ENCODE measurements at regions not wholly inside any gene's neighbourhood (a gene's known extent, or its start where the extent isn't known, plus 50 kb on each side); places are given as distances from the start of the nearest gene placed in this dataset.

- no peak for DNase-seq (ENCODE audit: low read depth, low spot score)
Measured at GRCh38 chr4:122536001-122536400, 79.5 kb upstream of the IL2 start.

GRCh38 chr4:122534776-122535175, 78.3 kb upstream of the IL2 start:
- CTCF ChIA-PET: no interaction called here

More at GRCh38 chr4:122536001-122536400, 79.5 kb upstream of the IL2 start:
- CTCF ChIA-PET: no interaction called here
- TF ChIP-seq, protein P1, sequence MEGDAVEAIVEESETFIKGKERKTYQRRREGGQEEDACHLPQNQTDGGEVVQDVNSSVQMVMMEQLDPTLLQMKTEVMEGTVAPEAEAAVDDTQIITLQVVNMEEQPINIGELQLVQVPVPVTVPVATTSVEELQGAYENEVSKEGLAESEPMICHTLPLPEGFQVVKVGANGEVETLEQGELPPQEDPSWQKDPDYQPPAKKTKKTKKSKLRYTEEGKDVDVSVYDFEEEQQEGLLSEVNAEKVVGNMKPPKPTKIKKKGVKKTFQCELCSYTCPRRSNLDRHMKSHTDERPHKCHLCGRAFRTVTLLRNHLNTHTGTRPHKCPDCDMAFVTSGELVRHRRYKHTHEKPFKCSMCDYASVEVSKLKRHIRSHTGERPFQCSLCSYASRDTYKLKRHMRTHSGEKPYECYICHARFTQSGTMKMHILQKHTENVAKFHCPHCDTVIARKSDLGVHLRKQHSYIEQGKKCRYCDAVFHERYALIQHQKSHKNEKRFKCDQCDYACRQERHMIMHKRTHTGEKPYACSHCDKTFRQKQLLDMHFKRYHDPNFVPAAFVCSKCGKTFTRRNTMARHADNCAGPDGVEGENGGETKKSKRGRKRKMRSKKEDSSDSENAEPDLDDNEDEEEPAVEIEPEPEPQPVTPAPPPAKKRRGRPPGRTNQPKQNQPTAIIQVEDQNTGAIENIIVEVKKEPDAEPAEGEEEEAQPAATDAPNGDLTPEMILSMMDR (IDR thresholded peaks at IDR 0.05; ENCODE audit: low read depth, low read length): no peak
- Histone ChIP-seq H3K27ac (ENCODE audit: low read depth, low read length) (no peak overlapping the region), H3K9me3 (ENCODE audit: control insufficient read depth, insufficient read depth, low read length) (no peaks in the 10 kb centered on the region), H3K4me3 (ENCODE audit: low read depth, low read length) (no peak overlapping the region), H3K27me3 (ENCODE audit: control insufficient read depth, insufficient read depth, low read length) (no peaks in the 10 kb centered on the region)
- POLR2A ChIA-PET: no interaction called here

GRCh38 chr4:122533841-122534240, 77.3 kb upstream of the IL2 start:
- Histone ChIP-seq H3K9me3 (ENCODE audit: control insufficient read depth, insufficient read depth, low read length) (no peaks in the 10 kb centered on the region), H3K27ac (ENCODE audit: low read depth, low read length) (no peak overlapping the region), H3K4me3 (ENCODE audit: low read depth, low read length) (no peak overlapping the region), H3K27me3 (ENCODE audit: control insufficient read depth, insufficient read depth, low read length) (no peaks in the 10 kb centered on the region)
- no peak for DNase-seq (ENCODE audit: low read depth, low spot score)
- POLR2A ChIA-PET: no interaction called here
- CTCF ChIA-PET: no interaction called here
- TF ChIP-seq, protein P1 (IDR thresholded peaks at IDR 0.05; ENCODE audit: low read depth, low read length): no peak

More at GRCh38 chr4:122534776-122535175, 78.3 kb upstream of the IL2 start:
- H3K9me3 ChIP-seq (ENCODE audit: control insufficient read depth, insufficient read depth, low read length): no peaks in the 10 kb centered on the region
- no peaks in the 10 kb centered on the region for H3K27me3 ChIP-seq (ENCODE audit: control insufficient read depth, insufficient read depth, low read length)
- no peak for DNase-seq (ENCODE audit: low read depth, low spot score)
- POLR2A ChIA-PET: no interaction called here
- no peak overlapping the region for H3K27ac ChIP-seq (ENCODE audit: low read depth, low read length)
- TF ChIP-seq, protein P1 (IDR thresholded peaks at IDR 0.05; ENCODE audit: low read depth, low read length): no peak
- H3K4me3 ChIP-seq (ENCODE audit: low read depth, low read length): no peak overlapping the region

DNA sequence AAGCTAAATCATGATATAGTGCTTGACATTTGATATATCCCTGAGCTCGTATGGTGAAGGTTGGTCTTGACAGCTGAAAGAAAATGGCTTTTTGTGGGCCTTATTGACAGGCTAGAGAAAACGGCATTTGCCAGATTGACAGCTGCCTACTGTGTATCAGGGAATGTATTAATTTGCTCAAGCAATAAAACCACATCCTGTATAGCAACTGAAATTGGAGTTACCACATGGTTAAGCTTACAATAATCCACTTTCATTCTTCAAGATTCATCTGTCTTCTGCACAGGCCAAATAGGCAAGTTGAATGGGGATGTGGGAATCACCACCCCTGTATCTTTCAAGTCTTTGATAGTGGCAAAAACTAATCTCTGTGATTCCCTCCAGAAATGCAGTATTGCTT, 76.2 kb upstream of the IL2 start:
- H3K4me3 ChIP-seq (ENCODE audit: low read depth, low read length): no peak overlapping the region
- no peaks in the 10 kb centered on the region for H3K9me3 ChIP-seq (ENCODE audit: control insufficient read depth, insufficient read depth, low read length)
- H3K27me3 ChIP-seq (ENCODE audit: control insufficient read depth, insufficient read depth, low read length): no peaks in the 10 kb centered on the region
- ChIA-PET CTCF (no interaction called here), POLR2A (no interaction called here)
- TF ChIP-seq, protein P1 (IDR thresholded peaks at IDR 0.05; ENCODE audit: low read depth, low read length): no peak
- no peak for DNase-seq (ENCODE audit: low read depth, low spot score)
- no peak overlapping the region for H3K27ac ChIP-seq (ENCODE audit: low read depth, low read length)

GRCh38 chr4:122531514-122531913, 75.0 kb upstream of the IL2 start:
- H3K4me3 ChIP-seq (ENCODE audit: low read depth, low read length): no peak overlapping the region
- ChIA-PET POLR2A (no interaction called here), CTCF (no interaction called here)
- H3K27me3 ChIP-seq (ENCODE audit: control insufficient read depth, insufficient read depth, low read length): no peaks in the 10 kb centered on the region
- no peak overlapping the region for H3K27ac ChIP-seq (ENCODE audit: low read depth, low read length)
- TF ChIP-seq, protein P1 (IDR thresholded peaks at IDR 0.05; ENCODE audit: low read depth, low read length): no peak
- no peak for DNase-seq (ENCODE audit: low read depth, low spot score)
- H3K9me3 ChIP-seq (ENCODE audit: control insufficient read depth, insufficient read depth, low read length): no peaks in the 10 kb centered on the region

Measured in AG04450 (cell line).